ENCODE measurements at regions not wholly inside any gene's neighbourhood (a gene's known extent, or its start where the extent isn't known, plus 50 kb on each side); places are given as distances from the start of the nearest gene placed in this dataset.

DNA sequence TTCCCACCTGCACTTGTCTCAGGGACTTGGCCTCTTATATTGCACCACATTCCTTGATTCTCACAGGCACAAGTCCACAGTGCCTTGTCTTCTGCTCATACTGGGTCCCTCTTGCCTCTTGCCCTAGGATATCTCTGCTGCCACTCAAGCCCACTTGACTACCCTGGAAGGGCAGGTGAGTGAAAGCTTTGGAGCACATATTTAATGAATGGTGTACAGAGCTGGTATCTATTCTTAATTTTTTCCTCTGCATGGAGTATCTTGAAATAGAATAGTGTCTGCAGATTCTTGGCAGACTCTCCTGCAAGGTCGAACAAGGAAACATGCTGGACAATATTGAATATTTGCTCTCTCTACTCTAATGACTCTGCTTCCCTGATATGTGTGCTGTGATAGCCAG lies 1248.0 kb downstream of the MAT2B start:
- no peaks in the 10 kb centered on the region for H3K27me3 Mint-ChIP-seq (ENCODE audit: low read depth)
- H3K4me1 Mint-ChIP-seq (ENCODE audit: low read depth), result no peaks in the 10 kb centered on the region
- H3K36me3 Mint-ChIP-seq (ENCODE audit: low read depth), result no peaks in the 10 kb centered on the region
- no peak for DNase-seq (ENCODE audit: low spot score)
- H3K4me3 Mint-ChIP-seq, result no peak overlapping the region
- H3K27ac Mint-ChIP-seq, result no peak overlapping the region
- H3K9me3 Mint-ChIP-seq, result no peaks in the 10 kb centered on the region

DNA sequence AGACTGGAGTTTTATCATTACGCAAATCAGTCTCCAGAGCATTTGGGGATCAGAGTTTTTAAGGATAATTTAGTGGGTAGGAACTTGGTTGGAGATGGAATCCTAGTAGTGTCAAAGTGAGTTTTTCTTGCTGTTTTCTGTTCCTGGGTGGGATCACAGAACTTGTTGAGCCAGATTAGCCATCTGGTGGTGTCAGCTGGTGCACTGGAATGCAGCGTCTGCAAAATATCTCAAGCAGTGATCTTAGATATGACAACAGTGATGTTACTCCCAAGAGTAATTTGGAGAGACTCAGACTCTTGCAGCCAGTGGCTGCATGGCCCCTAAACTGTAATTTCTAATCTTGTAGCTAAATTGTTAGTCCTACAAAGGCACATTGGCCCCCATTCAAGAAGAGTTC lies 1257.8 kb downstream of the MAT2B start:
- no peaks in the 10 kb centered on the region for H3K27me3 Mint-ChIP-seq (ENCODE audit: low read depth)
- no peaks in the 10 kb centered on the region for H3K36me3 Mint-ChIP-seq (ENCODE audit: low read depth)
- H3K4me3 Mint-ChIP-seq, result no peak overlapping the region
- H3K4me1 Mint-ChIP-seq (ENCODE audit: low read depth), result no peaks in the 10 kb centered on the region
- peaks cover 4% of the 10 kb centered on the region for H3K9me3 Mint-ChIP-seq
- DNase-seq (ENCODE audit: low spot score), result no peak
- H3K27ac Mint-ChIP-seq, result no peak overlapping the region

DNA sequence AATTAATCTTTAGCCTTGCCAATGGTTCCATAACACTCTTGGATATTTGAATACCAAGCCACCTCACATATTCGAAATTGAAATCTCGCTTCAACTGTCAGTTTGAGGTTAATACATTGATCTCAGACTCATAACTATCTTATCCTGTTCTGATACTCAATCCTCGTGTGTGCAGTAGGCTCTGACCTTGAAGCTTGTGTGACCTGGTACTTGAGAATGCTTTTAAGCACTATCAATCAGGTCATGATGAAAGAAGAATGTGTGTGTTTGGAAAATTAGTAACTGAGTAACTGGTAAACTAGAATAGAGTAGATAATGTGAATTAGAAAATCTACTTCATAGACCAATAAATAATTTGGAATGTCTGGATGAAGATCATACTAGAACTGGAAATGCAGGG lies 1266.7 kb downstream of the MAT2B start:
- Mint-ChIP-seq H3K36me3 (ENCODE audit: low read depth) (no peaks in the 10 kb centered on the region), H3K27ac (no peak overlapping the region), H3K27me3 (ENCODE audit: low read depth) (no peaks in the 10 kb centered on the region), H3K9me3 (peaks cover 22% of the 10 kb centered on the region), H3K4me3 (no peak overlapping the region), H3K4me1 (ENCODE audit: low read depth) (no peaks in the 10 kb centered on the region)
- no peak for DNase-seq (ENCODE audit: low spot score)

DNA sequence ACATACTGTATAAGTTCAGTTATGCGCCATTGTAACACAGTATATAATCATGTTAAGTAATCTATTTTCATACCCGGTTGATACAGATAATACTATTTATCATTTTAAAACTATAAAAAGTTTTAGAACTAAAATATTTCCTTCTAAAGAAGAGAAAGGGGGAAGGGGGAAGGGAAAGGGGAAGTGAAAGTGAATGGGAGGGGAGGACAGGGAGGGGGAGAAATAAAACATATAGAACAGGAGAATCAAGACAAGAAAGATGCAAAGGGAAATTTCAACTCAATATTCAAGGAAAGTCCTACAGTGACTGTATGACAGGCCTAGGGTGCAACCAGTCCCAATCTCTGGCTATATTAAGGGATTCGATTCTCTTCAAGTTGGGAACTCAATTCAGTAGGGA lies 1278.8 kb downstream of the MAT2B start:
- DNase-seq (ENCODE audit: low spot score), result no peak
- Mint-ChIP-seq H3K27me3 (ENCODE audit: low read depth) (no peaks in the 10 kb centered on the region), H3K9me3 (peaks cover 5% of the 10 kb centered on the region), H3K36me3 (ENCODE audit: low read depth) (no peaks in the 10 kb centered on the region), H3K4me3 (no peak overlapping the region), H3K4me1 (ENCODE audit: low read depth) (no peaks in the 10 kb centered on the region), H3K27ac (no peak overlapping the region)

DNA sequence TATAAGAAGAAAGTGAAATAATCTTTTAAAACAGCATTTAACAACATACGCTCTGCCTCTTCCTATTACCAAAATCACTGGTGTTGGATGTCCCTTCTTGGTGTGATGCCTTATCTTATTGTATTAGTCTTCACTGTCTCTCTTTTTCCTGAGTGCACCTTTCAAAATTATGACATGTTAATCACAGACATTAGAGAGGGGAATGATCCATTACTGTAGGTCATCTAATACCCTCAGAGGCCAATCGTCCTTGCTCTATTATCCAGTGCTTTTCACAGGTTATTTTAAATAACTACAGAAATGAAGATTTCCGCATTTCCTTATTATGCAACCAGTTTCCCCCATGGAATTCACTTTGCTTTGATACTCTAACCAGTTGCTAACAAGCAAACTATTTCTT lies 1292.7 kb downstream of the MAT2B start:
- no peaks in the 10 kb centered on the region for H3K36me3 Mint-ChIP-seq (ENCODE audit: low read depth)
- H3K4me1 Mint-ChIP-seq (ENCODE audit: low read depth), result no peaks in the 10 kb centered on the region
- DNase-seq (ENCODE audit: low spot score), result no peak
- H3K9me3 Mint-ChIP-seq, result peaks cover 6% of the 10 kb centered on the region
- no peaks in the 10 kb centered on the region for H3K27me3 Mint-ChIP-seq (ENCODE audit: low read depth)
- no peak overlapping the region for H3K27ac Mint-ChIP-seq
- no peak overlapping the region for H3K4me3 Mint-ChIP-seq

DNA sequence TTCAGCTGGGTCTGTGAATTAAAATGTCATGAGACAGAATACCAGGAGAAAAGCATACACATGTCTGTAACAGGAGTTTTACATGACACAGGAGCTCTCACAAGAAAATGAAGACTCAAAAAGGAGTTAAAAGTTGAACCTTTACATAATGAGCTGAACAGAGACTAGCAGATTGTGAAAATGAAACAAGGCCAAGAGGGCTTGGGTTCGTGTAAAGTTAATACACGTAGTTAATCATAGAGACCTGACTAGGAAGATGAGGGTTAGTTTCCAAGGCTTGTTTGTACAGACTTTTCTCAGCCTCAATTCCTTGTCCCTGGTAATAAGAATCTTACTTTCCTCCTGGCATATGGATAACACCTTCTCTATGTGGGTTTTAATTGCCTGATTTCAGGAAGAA lies 1294.0 kb downstream of the MAT2B start:
- no peaks in the 10 kb centered on the region for H3K4me1 Mint-ChIP-seq (ENCODE audit: low read depth)
- no peaks in the 10 kb centered on the region for H3K36me3 Mint-ChIP-seq (ENCODE audit: low read depth)
- no peak overlapping the region for H3K4me3 Mint-ChIP-seq
- DNase-seq (ENCODE audit: low spot score), result no peak
- H3K27ac Mint-ChIP-seq, result no peak overlapping the region
- H3K27me3 Mint-ChIP-seq (ENCODE audit: low read depth), result no peaks in the 10 kb centered on the region
- H3K9me3 Mint-ChIP-seq, result peaks cover 6% of the 10 kb centered on the region

DNA sequence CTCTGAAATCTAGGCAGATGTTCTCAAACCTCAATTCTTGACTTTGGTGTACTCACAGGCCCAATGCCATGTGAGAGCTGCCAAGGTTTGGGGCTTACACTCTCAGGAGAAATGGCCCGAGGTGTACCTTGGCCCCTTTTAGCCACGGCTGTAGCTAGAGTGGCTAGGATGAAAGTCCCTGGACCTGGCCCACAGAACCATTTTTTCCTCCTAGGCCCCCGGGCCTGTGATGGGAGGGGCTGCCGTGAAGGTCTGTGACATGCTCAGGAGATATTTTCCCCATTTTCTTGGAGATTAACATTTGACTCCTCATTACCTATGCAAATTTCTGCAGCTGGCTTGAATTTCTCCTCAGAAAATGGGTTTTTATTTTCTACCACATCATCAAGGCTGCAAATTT lies 1296.5 kb downstream of the MAT2B start:
- no peaks in the 10 kb centered on the region for H3K27me3 Mint-ChIP-seq (ENCODE audit: low read depth)
- peaks cover 9% of the 10 kb centered on the region for H3K9me3 Mint-ChIP-seq
- H3K36me3 Mint-ChIP-seq (ENCODE audit: low read depth), result no peaks in the 10 kb centered on the region
- H3K4me1 Mint-ChIP-seq (ENCODE audit: low read depth), result no peaks in the 10 kb centered on the region
- no peak overlapping the region for H3K27ac Mint-ChIP-seq
- H3K4me3 Mint-ChIP-seq, result no peak overlapping the region
- no peak for DNase-seq (ENCODE audit: low spot score)

DNA sequence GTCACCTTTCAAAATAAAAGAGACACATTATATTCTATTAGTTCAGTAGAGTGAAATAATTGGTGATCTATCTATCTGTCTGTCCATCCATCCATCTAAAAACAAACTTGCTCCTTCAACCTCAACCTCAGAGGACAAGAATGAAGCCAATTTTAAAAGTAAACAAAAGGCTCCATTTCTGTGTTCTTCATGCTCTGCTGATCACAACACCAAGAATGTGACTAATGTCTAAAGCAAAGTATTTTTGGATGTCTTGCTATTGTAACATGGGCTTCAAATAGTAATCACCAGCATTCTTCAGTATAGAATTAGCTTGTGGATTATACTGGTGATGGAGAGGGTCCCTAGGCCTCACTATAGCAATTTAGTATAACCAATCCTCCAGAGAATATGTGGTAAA lies 1304.4 kb downstream of the MAT2B start:
- no peaks in the 10 kb centered on the region for H3K4me1 Mint-ChIP-seq (ENCODE audit: low read depth)
- no peaks in the 10 kb centered on the region for H3K36me3 Mint-ChIP-seq (ENCODE audit: low read depth)
- DNase-seq (ENCODE audit: low spot score), result no peak
- H3K4me3 Mint-ChIP-seq, result no peak overlapping the region
- H3K27ac Mint-ChIP-seq, result no peak overlapping the region
- no peaks in the 10 kb centered on the region for H3K27me3 Mint-ChIP-seq (ENCODE audit: low read depth)
- H3K9me3 Mint-ChIP-seq, result peaks cover 4% of the 10 kb centered on the region

DNA sequence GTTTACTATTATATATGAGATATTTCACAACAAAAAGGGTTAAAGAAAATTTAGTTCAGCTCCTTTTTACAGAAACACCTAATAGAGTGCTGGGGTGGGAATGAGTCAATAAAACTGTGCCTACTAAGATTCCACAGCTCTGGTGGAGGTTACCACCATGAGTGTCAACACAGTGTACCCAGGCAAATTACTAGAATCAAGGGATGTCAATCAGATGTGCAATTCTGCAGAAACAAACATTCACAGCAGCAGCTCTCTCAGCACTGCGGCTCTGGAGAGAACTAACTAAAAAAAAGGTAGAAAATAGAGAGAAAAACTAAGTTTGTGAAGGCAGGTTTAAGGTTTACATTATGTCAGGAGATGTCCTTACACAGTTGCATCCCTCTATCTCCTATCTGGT lies 1313.0 kb downstream of the MAT2B start:
- no peaks in the 10 kb centered on the region for H3K4me1 Mint-ChIP-seq (ENCODE audit: low read depth)
- H3K9me3 Mint-ChIP-seq, result no peaks in the 10 kb centered on the region
- H3K36me3 Mint-ChIP-seq (ENCODE audit: low read depth), result no peaks in the 10 kb centered on the region
- no peak overlapping the region for H3K27ac Mint-ChIP-seq
- H3K27me3 Mint-ChIP-seq (ENCODE audit: low read depth), result no peaks in the 10 kb centered on the region
- H3K4me3 Mint-ChIP-seq, result no peak overlapping the region
- no peak for DNase-seq (ENCODE audit: low spot score)

DNA sequence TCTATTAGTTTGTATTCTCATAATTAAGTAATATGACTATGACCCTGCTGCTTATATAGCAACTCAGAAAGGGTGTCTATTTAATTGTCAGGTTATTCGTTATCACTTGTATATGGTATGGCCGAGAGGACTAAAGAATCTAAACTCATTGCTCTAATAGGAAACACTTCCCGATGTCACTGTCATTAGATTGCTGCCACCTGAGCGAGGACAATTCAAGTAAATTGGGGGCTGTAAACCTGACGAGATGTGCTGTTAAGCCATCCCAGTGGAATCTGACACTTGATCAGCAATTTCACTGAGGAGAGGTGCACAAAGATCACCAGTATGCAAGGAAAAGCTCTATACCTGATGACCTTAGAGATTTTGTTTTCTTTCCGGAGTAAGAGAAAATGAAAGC lies 1319.3 kb downstream of the MAT2B start:
- no peaks in the 10 kb centered on the region for H3K36me3 Mint-ChIP-seq (ENCODE audit: low read depth)
- no peak overlapping the region for H3K27ac Mint-ChIP-seq
- H3K4me3 Mint-ChIP-seq, result no peak overlapping the region
- no peaks in the 10 kb centered on the region for H3K27me3 Mint-ChIP-seq (ENCODE audit: low read depth)
- no peaks in the 10 kb centered on the region for H3K4me1 Mint-ChIP-seq (ENCODE audit: low read depth)
- DNase-seq (ENCODE audit: low spot score), result no peak
- peaks cover 4% of the 10 kb centered on the region for H3K9me3 Mint-ChIP-seq

DNA sequence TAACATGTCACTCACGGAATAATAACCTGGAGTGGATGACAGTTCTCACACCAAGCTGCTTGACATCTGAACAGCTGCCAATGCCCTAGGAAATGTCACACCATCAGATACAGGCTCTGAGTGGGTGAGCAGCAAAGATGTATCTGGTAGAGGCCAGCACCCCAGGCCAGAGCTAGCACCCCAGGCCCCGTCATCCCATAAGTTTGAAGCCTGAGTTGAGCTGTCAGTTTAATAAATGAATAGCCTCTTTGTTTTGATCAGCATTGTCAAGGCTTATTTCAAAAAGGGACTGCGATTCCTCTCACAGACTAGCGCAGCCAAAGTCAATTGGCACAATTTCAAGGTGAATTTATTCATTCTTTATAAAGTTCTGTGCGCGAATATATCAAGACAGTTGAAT lies 1327.1 kb downstream of the MAT2B start:
- Mint-ChIP-seq H3K36me3 (ENCODE audit: low read depth) (no peaks in the 10 kb centered on the region), H3K27me3 (ENCODE audit: low read depth) (no peaks in the 10 kb centered on the region), H3K9me3 (peaks cover 8% of the 10 kb centered on the region), H3K4me3 (no peak overlapping the region), H3K4me1 (ENCODE audit: low read depth) (no peaks in the 10 kb centered on the region), H3K27ac (no peak overlapping the region)
- no peak for DNase-seq (ENCODE audit: low spot score)

DNA sequence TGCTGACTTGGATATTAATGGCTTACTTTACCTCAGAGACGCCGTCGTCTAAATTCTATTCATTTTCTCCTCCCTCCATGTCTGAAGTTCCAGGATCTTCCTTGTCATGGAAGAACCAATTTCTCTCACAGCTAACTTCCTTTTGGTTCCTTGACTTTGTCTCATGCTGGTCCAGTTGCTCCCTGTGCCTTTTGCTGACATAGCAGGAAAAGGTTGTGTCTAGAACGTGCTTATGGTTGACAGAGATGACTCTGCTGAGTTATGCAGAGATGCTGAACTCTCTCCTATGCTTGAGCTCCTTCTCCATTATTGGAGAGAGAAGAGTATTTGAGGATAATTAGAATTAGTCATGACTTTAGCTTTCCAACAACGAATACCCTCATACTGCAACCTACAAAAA lies 1338.9 kb downstream of the MAT2B start:
- Mint-ChIP-seq H3K27ac (no peak overlapping the region), H3K36me3 (ENCODE audit: low read depth) (no peaks in the 10 kb centered on the region), H3K27me3 (ENCODE audit: low read depth) (no peaks in the 10 kb centered on the region), H3K4me3 (no peak overlapping the region), H3K4me1 (ENCODE audit: low read depth) (no peaks in the 10 kb centered on the region), H3K9me3 (peaks cover 19% of the 10 kb centered on the region)
- no peak for DNase-seq (ENCODE audit: low spot score)

DNA sequence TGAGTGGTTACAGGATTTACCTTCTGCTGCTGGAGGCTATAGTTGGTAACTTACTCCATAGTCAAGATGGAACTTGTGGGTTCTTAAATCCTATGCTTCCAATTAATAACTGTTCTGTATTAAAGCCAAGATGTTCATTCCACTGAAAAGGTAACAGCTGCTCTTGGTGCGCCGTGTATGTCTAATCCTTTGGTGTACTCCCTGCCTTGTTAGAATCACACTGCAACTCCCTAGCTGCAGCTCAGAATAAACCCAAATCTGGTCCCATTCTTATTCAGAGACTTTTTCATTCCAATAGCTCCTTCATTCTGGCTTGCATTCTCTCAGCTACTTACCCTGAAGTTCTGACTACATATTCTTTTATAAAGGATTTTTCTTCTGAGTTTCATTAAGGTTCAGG lies 1355.5 kb downstream of the MAT2B start:
- no peaks in the 10 kb centered on the region for H3K4me1 Mint-ChIP-seq (ENCODE audit: low read depth)
- no peak for DNase-seq (ENCODE audit: low spot score)
- no peak overlapping the region for H3K27ac Mint-ChIP-seq
- H3K27me3 Mint-ChIP-seq (ENCODE audit: low read depth), result no peaks in the 10 kb centered on the region
- no peak overlapping the region for H3K4me3 Mint-ChIP-seq
- peaks cover 20% of the 10 kb centered on the region for H3K9me3 Mint-ChIP-seq
- no peaks in the 10 kb centered on the region for H3K36me3 Mint-ChIP-seq (ENCODE audit: low read depth)

DNA sequence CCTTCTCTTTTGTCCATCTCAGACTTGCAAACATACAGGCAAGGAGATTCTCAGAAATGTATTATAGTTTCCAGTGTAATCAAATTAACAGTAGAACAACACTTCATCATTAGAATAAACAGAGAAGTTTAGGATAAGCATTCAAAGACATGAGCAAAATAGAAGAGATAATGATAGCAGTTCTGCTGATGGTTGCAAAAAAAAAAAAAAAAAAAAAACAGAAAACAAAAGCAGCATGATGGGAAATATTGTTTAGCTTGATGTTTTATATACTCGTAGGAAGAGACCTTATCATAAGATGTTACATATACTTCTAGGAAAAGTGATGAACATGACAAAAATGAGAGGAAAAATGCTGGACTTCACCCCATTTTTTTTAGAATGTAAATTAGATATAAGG lies 1356.2 kb downstream of the MAT2B start:
- no peaks in the 10 kb centered on the region for H3K4me1 Mint-ChIP-seq (ENCODE audit: low read depth)
- H3K4me3 Mint-ChIP-seq, result no peak overlapping the region
- no peaks in the 10 kb centered on the region for H3K36me3 Mint-ChIP-seq (ENCODE audit: low read depth)
- peaks cover 20% of the 10 kb centered on the region for H3K9me3 Mint-ChIP-seq
- no peak for DNase-seq (ENCODE audit: low spot score)
- H3K27me3 Mint-ChIP-seq (ENCODE audit: low read depth), result no peaks in the 10 kb centered on the region
- no peak overlapping the region for H3K27ac Mint-ChIP-seq

DNA sequence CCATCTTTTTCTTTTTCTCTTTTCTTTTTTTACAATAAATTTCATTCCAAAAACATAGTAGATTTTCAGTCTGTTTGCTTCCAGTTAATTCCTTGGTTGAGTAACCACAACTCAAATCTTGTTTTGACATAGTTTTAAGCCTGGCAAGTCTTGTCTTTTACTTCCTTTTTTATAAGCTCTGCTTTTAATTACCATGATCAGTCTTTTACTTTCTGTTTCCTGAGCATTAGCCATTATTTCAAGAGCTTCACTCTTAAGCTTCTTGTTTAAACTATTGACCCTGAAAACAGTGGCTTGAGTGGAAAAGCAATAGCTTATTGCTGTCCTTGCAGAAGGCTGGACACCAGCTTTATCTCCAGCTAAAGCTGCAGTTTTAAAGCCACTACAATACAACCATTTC lies 1363.3 kb downstream of the MAT2B start:
- H3K4me1 Mint-ChIP-seq (ENCODE audit: low read depth), result no peaks in the 10 kb centered on the region
- no peaks in the 10 kb centered on the region for H3K27me3 Mint-ChIP-seq (ENCODE audit: low read depth)
- no peaks in the 10 kb centered on the region for H3K36me3 Mint-ChIP-seq (ENCODE audit: low read depth)
- DNase-seq (ENCODE audit: low spot score), result no peak
- no peak overlapping the region for H3K27ac Mint-ChIP-seq
- H3K9me3 Mint-ChIP-seq, result peaks cover 25% of the 10 kb centered on the region
- no peak overlapping the region for H3K4me3 Mint-ChIP-seq

DNA sequence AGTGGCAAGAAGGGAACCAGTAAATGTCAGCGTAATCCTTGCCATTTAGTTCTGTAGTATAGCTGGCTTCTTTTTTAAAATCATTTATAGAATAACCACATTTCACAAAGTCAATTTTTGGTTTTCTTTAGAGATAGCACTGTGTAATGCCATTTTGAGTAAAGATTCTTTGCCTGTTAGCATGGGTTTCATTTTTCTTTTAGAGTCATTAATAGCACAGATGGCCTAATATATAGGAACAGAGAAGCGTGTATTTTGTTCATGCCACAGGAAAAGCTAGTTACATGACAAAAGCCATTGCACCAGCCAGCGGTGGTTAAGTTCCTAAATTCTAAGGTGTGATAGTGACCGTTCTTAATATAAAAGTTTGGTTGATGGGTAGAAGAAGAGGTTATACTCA lies 1363.9 kb downstream of the MAT2B start:
- Mint-ChIP-seq H3K27me3 (ENCODE audit: low read depth) (no peaks in the 10 kb centered on the region), H3K27ac (no peak overlapping the region), H3K36me3 (ENCODE audit: low read depth) (no peaks in the 10 kb centered on the region), H3K4me1 (ENCODE audit: low read depth) (no peaks in the 10 kb centered on the region), H3K4me3 (no peak overlapping the region), H3K9me3 (peaks cover 30% of the 10 kb centered on the region)
- no peak for DNase-seq (ENCODE audit: low spot score)
